ENCODE measurements at regions not wholly inside any gene's neighbourhood (a gene's known extent, or its start where the extent isn't known, plus 50 kb on each side); places are given as distances from the start of the nearest gene placed in this dataset.

- Histone ChIP-seq H3K4me1 (no peaks in the 10 kb centered on the region), H2AFZ (no peak overlapping the region), H3K4me3 (ENCODE audit: low read depth, low read length) (no peak overlapping the region), H3K27ac (no peak overlapping the region), H3K9me3 (ENCODE audit: control insufficient read depth, low read length) (no peaks in the 10 kb centered on the region), H3K4me2 (ENCODE audit: low read length) (no peak overlapping the region), H3K79me2 (no peaks in the 10 kb centered on the region), H3K9ac (no peak overlapping the region), H3K27me3 (ENCODE audit: control insufficient read depth, insufficient read depth, low read length) (no peaks in the 10 kb centered on the region), H3K36me3 (ENCODE audit: control insufficient read depth, insufficient read depth, low read length) (no peaks in the 10 kb centered on the region)
- TF ChIP-seq CTCF (IDR thresholded peaks at IDR 0.05): no peak
Observed at GRCh38 chr3:66165660-66166059, 55.1 kb upstream of the SLC25A26 start.

- Histone ChIP-seq H3K4me1 (no peaks in the 10 kb centered on the region), H3K4me2 (ENCODE audit: low read length) (no peak overlapping the region), H2AFZ (no peak overlapping the region), H3K9ac (no peak overlapping the region), H3K79me2 (no peaks in the 10 kb centered on the region), H3K27ac (no peak overlapping the region), H3K9me3 (ENCODE audit: control insufficient read depth, low read length) (no peaks in the 10 kb centered on the region), H3K4me3 (ENCODE audit: low read depth, low read length) (no peak overlapping the region), H3K36me3 (ENCODE audit: control insufficient read depth, insufficient read depth, low read length) (no peaks in the 10 kb centered on the region), H3K27me3 (ENCODE audit: control insufficient read depth, insufficient read depth, low read length) (no peaks in the 10 kb centered on the region)
- no peak for TF ChIP-seq CTCF (IDR thresholded peaks at IDR 0.05)
Observed at GRCh38 chr3:66164155-66164554, 56.6 kb upstream of the SLC25A26 start.

GRCh38 chr3:66163222-66163621, 57.6 kb upstream of the SLC25A26 start:
- Histone ChIP-seq H3K79me2 (no peaks in the 10 kb centered on the region), H3K9ac (no peak overlapping the region), H3K9me3 (ENCODE audit: control insufficient read depth, low read length) (no peaks in the 10 kb centered on the region), H3K4me3 (ENCODE audit: low read depth, low read length) (no peak overlapping the region), H3K4me2 (ENCODE audit: low read length) (no peak overlapping the region), H2AFZ (no peak overlapping the region), H3K4me1 (no peaks in the 10 kb centered on the region), H3K27me3 (ENCODE audit: control insufficient read depth, insufficient read depth, low read length) (no peaks in the 10 kb centered on the region), H3K27ac (no peak overlapping the region), H3K36me3 (ENCODE audit: control insufficient read depth, insufficient read depth, low read length) (no peaks in the 10 kb centered on the region)
- TF ChIP-seq CTCF (IDR thresholded peaks at IDR 0.05): no peak

- H3K27me3 ChIP-seq (ENCODE audit: control insufficient read depth, insufficient read depth, low read length): no peaks in the 10 kb centered on the region
Observed at GRCh38 chr3:66162766-66163165, 58.0 kb upstream of the SLC25A26 start.

More at GRCh38 chr3:66162766-66163165, 58.0 kb upstream of the SLC25A26 start:
- Histone ChIP-seq H3K36me3 (ENCODE audit: control insufficient read depth, insufficient read depth, low read length) (no peaks in the 10 kb centered on the region), H3K4me3 (ENCODE audit: low read depth, low read length) (no peak overlapping the region), H3K4me1 (no peaks in the 10 kb centered on the region), H3K27ac (no peak overlapping the region), H2AFZ (no peak overlapping the region), H3K79me2 (no peaks in the 10 kb centered on the region), H3K9ac (no peak overlapping the region), H3K9me3 (ENCODE audit: control insufficient read depth, low read length) (no peaks in the 10 kb centered on the region), H3K4me2 (ENCODE audit: low read length) (no peak overlapping the region)
- TF ChIP-seq CTCF (IDR thresholded peaks at IDR 0.05): no peak

Data from parathyroid adenoma (tissue), 2 donors.